GM08714 (cell line): ENCODE measurements at regions not wholly inside any gene's neighbourhood (a gene's known extent, or its start where the extent isn't known, plus 50 kb on each side); places are given as distances from the start of the nearest gene placed in this dataset.

Experiments used
- H3K4me3 ChIP-seq: fragments of 200-500 bp; sonication (Bioruptor generic); 2 replicates; pipeline ENCODE4 v1.5.1; 2014; ENCODE audit warnings: mild to moderate bottlenecking, low read length, inconsistent platforms
- ZNF274 ChIP-seq: IDR thresholded peaks from 2 replicates; pipeline ENCODE4 v1.6.1; 2012; ENCODE audit warnings: mild to moderate bottlenecking, low read depth, low read length

DNA sequence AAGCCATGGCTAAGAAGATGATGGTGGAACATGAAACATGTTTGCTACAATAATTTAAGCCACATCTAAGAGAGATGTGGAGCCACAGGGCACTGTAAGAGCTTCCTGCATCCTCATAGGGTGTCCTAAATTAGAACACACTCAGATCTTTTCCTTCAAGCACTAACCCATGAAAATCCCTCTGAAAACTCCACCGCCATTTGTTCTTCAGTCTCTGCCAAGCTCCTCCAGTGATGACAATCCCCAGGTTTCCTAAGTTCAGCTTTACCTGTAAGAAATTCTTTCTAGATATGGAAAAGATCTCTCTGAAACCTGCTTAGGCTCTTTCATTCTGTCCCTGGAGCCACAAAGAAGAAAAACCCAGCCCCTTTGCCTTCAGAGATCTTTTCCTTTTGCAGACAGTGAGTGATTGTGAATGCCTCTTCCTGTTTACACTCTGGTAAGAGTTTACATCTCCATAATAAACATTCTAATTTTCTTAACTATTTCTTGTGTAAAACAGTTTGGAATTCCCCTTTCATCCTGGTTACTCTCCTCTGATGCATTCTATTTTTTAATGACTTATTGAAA is 907.2 kb downstream of the VRK1 start:
- no peak overlapping the region for H3K4me3 ChIP-seq
- TF ChIP-seq ZNF274: no peak

DNA sequence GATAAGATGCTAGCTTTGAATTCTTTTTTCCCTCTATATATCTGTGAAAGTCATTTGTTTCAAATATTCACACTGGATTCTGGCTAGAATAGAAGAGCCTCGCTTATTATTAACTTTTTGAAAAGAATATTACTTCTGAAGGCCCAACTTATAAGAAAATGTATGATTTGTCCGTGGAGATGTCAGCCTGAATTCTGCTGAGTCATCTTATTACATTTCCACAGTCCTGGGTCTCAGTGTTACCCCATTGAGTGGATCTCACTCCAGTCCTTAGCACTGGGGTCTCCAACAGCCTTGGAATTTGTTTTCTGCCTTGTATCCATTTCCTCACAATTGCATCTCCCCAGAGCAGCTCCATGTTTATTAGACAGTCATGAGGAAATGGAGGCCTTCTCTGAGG is 907.9 kb downstream of the VRK1 start:
- no peak overlapping the region for H3K4me3 ChIP-seq
- no peak for TF ChIP-seq ZNF274

GRCh38 chr14:97705976-97706375 is 908.8 kb downstream of the VRK1 start:
- H3K4me3 ChIP-seq: no peak overlapping the region
- no peak for TF ChIP-seq ZNF274

DNA sequence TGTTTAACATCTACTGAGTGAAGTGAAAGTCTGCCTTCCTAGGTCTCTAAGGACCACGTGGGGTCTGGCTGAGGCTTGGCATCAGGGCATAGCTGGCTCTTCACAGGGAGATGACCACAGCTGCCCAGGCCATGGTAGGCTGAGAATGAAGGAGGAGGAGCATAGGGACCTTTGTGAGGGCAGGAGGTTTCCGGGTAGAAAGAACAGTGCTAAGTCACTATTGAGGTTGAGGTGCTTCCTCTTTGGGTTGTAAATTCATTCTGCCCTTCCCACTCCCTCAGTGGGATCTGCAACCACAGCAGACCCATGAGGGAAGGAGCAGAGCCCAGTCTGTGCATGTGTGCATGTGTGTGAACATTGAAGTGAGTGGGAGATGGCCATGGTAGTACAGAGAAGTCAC is 909.6 kb downstream of the VRK1 start:
- H3K4me3 ChIP-seq: no peak overlapping the region
- TF ChIP-seq ZNF274: no peak

DNA sequence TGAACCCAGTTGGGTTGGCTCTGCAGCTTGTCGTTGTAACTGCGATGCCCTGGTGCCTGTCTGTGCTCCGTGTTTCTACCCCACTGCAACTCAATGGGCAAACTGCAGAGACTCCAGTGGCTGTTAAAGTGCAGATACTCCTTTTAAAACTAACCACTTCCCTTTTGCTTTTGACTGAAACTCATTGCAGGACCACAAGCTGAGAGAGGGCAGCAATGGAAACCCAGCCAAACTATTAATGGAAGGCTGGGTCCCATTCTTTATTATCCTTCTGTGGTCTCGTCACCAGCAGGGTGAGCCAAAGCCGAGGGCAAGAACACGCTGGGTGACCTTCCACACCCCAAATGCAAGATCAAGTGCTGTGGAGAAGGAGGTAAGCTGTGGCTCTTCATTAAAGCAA is 910.4 kb downstream of the VRK1 start:
- TF ChIP-seq ZNF274: no peak
- no peak overlapping the region for H3K4me3 ChIP-seq

DNA sequence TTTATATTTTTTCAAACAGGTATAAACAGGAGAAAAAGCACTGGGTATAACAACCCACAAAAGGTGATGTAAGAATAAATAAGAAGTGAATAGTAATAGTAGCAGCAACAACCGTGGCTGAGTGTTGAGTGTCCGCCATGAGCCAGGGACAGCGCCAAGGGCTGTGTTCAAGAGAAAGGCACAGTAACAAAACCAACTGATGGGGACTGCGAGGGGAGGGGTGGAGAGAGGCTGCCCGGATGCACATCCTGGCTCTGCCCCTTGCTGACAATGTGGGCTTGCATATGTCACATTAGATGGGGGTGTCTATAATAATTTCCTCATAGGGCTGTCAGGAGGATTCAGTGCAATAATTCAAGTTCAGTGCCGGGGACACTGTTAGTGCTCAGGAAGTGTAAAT is 912.4 kb downstream of the VRK1 start:
- H3K4me3 ChIP-seq: no peak overlapping the region
- no peak for TF ChIP-seq ZNF274

DNA sequence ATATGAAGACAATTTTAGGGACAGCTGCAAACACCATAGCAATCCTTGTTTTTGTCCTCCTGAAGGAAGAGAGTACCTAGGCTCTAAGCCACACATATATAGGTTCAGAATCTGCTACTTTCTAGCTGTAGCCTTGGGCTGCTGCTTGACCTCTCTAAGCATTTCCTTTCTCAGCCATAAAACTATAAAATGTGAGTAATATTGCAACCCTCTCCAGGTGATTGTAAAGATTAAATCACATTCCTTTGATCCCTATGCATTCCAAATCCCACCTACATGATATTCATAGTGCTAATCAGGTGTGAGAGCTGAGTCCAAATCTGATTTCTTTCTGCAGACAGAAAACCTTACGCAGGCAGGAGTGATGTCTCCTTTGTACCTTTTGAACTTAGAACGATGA is 913.5 kb downstream of the VRK1 start:
- H3K4me3 ChIP-seq: no peak overlapping the region
- TF ChIP-seq ZNF274: no peak

GRCh38 chr14:97712471-97712870 is 915.3 kb downstream of the VRK1 start:
- H3K4me3 ChIP-seq: no peak overlapping the region
- TF ChIP-seq ZNF274: no peak

- no peak overlapping the region for H3K4me3 ChIP-seq
- no peak for TF ChIP-seq ZNF274
Measured at GRCh38 chr14:97713023-97713422, 915.8 kb downstream of the VRK1 start.

GRCh38 chr14:97718886-97719442 is 921.8 kb downstream of the VRK1 start:
- TF ChIP-seq ZNF274: no peak
- H3K4me3 ChIP-seq: no peak overlapping the region

- no peak overlapping the region for H3K4me3 ChIP-seq
- no peak for TF ChIP-seq ZNF274
Measured at GRCh38 chr14:97719931-97720330, 922.7 kb downstream of the VRK1 start.

DNA sequence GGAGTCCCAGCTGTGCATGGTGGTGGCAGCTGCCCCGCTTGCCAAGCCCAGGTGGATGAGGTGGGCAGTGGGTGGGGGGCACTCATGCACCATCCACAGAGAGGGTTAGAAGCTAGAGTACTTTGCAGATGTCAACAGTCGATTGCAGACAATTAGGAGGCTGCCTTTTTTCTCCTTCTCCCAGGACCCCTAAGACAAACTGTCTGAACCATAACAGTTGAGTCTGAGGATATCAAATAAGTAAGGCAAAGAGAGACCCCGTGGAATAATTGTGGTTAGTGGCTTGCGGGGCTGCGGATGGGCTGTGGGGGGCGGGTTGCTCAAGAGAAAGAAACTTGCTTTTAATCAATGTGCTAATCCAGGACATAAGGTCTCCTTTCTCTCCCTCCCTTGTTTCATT is 926.2 kb downstream of the VRK1 start:
- TF ChIP-seq ZNF274: no peak
- H3K4me3 ChIP-seq: no peak overlapping the region

DNA sequence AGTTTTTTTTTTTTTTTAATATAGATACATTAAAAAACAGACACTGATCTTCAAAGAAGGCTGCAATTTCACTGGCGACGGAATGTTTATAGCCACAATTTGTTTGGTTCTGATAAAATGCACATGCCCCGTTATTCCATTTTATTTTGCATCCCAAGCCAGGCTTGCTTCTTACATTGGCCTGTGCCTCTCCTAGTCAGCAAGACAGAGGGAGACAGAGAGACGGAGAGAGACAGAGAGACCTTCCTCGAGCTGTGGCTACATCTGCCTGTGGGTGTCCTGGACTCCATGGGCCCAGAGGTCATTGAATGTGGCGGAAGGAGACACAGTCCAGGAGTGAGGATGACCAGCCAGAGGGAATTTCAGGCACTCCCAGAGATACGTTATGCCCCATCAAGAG is 926.6 kb downstream of the VRK1 start:
- no peak for TF ChIP-seq ZNF274
- no peak overlapping the region for H3K4me3 ChIP-seq

- no peak overlapping the region for H3K4me3 ChIP-seq
- TF ChIP-seq ZNF274: no peak
Measured at GRCh38 chr14:97724265-97724731, 927.1 kb downstream of the VRK1 start.

GRCh38 chr14:97726676-97727075 is 929.5 kb downstream of the VRK1 start:
- TF ChIP-seq ZNF274: no peak
- no peak overlapping the region for H3K4me3 ChIP-seq

DNA sequence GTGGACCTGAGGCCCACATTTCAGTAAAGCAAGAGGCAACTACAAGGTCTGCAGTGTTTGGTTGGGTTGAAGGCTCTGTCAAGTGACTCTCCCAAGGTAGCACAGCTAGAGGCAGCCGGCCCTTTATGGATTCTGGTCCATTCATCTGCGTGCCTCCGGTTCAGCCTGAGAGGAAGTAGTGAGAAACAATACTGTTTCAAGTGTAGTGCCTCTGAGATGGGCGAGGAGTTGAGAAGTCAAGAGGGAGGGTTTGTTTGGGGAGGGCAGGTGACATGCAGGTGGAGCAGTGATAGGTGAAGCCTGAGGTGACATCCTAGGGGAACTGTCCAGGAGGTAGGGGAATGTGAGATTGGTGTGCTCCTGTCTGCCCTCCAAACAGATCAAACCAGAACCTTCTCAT is 933.5 kb downstream of the VRK1 start:
- no peak for TF ChIP-seq ZNF274
- H3K4me3 ChIP-seq: no peak overlapping the region

GRCh38 chr14:97731800-97732199 is 934.6 kb downstream of the VRK1 start:
- TF ChIP-seq ZNF274: no peak
- H3K4me3 ChIP-seq: no peak overlapping the region
